Fibroblast of skin of right quadriceps (primary cell): ENCODE measurements at regions not wholly inside any gene's neighbourhood (a gene's known extent, or its start where the extent isn't known, plus 50 kb on each side); places are given as distances from the start of the nearest gene placed in this dataset.

Source experiments
- DNase-seq: peaks from one replicate; pipeline ENCODE4 v3.0.0-alpha.2; 2013

DNA sequence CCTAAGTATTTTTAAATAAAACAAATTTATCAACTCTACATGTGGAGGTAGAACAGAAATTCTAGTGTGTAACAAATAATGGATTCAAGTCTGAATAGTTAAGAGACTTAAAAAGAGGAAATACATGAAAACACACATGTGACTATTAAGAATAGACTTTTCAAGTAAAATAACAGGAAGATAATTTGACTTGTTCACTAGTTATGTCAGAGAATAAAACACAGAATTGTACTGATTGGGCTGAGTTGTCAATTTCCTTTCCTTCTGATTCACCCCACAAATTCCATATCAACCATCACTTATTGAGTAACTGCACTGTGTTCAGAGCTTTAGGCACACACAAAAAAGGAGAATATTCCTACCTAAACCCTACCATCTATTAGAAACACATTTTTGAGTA is 557.2 kb downstream of the TUSC7 start:
- DNase-seq = no peak

DNA sequence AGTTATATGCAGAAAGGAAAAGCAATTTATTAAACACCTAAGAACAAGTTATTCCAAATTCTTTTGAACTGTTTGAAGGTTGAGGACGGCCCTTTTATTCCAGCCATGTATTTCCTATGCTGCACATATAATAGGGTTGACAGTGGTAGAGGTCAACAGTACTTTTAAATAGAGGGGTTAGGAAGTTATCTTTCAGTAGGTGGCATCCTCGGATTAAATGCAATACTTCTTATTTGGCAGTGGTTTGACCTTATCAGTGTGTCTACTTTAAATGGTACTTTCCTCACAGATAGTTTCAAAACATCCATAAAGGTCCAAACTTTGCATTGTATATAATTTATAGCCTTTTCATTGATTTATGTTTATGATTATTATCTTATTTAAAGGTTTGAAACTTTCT is 558.7 kb downstream of the TUSC7 start:
- no peak for DNase-seq

- no peak for DNase-seq
These were observed 562.7 kb downstream of the TUSC7 start for GRCh38 chr3:117272274-117272673.

- no peak for DNase-seq
These were observed 563.4 kb downstream of the TUSC7 start for GRCh38 chr3:117272876-117273523.

- DNase-seq = no peak
These were observed 568.2 kb downstream of the TUSC7 start for GRCh38 chr3:117277816-117278215.

- DNase-seq = peak; percentile 5
These were observed 569.0 kb downstream of the TUSC7 start for GRCh38 chr3:117278424-117279190.

DNA sequence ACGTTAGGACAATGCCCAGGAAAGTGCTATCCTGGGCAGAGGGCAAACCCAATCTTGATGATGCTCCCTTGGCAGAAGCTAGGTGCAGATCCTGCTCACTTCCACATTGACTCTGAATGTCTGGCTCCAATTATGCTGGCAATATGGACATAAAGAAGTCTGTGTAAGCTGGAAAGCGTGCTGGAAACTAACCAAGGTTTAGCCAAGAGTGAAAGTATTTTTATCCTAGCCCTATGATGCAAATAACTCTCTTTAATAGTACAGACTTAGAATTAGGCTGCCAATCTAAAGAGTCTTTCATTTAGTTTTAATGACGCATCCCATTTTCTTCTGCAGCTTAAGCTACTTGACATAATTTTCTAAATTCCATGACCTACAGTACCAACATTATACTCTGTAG is 571.8 kb downstream of the TUSC7 start:
- DNase-seq = peak; percentile 28

GRCh38 chr3:117282566-117282965 is 573.0 kb downstream of the TUSC7 start:
- no peak for DNase-seq

DNA sequence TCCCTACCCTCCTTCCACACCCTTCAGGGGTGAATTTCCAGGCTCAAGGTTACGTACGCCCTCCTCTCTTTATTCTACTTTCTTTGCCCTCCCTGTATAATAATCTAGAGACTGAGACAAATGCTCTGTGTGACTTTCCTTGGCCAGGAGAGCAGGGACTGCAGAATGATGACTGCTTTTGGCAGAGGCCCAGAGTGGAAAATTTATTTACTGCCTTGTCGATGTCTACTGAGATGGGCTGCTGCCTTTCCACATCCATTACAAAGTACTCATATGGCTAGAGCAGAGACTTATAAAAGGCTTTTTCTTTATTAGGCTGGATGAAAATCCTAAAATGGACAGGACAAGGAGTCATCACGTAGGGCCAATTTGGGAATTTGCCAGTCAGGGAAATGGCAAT is 576.2 kb downstream of the TUSC7 start:
- no peak for DNase-seq

DNA sequence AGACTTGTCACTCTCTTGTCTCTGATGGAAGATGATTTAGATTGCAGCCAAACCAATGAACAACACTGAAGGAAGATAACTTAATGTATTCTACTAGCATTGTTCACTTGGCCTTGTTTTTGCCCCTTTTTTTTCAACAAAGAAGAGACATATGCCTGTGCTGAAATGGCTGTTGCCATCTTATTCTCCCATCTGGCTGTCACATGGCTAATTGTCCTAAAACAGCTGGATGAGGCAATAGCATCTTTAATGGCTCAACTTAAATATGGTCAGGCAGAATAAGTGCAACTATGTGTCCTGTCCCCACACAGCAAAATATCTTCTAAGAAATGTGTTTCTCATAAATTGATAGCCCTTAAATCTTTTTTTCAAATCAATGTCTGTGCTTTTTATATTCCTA is 576.9 kb downstream of the TUSC7 start:
- DNase-seq = no peak

- no peak for DNase-seq
These were observed 578.0 kb downstream of the TUSC7 start for GRCh38 chr3:117287602-117288001.

DNA sequence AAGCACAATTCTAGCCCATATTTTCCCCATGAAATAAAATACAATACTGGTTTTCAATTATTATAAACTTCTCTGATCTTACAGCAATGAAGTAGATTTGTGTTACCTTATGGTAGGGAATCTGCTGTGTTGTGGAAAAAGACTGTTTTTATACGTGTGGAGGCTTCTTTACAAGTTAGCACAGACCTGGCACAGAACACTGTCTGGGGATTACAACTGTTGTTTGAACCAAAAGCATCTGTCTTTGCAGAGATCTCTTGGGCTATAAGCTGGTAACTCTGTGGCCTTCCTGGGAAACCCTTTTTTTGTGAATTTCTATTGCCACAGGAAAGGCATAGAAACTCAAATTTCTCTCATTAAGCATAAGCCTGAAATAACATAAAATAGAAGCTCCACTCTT is 581.9 kb downstream of the TUSC7 start:
- DNase-seq = no peak

DNA sequence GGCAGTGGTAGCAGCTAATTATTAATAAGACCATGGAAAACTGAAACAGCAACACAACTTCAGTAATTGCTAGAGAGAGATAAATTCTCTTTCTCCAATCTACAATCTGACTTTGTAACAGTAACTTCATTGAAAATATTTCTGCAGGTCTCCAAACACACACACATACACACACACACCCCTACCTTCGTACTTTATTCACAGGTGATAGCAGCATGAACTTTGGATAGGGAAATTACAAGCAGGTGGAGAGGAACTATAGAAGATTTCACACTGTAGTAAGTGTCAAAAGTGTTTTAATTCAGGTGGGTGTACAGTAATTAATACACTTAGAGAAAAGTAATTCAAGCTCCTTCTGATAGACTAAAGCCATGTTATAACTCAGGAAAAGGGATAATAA is 587.5 kb downstream of the TUSC7 start:
- DNase-seq = no peak

- no peak for DNase-seq
These were observed 588.0 kb downstream of the TUSC7 start for GRCh38 chr3:117297541-117297940.

- DNase-seq = no peak
These were observed 588.7 kb downstream of the TUSC7 start for GRCh38 chr3:117298273-117298672.

DNA sequence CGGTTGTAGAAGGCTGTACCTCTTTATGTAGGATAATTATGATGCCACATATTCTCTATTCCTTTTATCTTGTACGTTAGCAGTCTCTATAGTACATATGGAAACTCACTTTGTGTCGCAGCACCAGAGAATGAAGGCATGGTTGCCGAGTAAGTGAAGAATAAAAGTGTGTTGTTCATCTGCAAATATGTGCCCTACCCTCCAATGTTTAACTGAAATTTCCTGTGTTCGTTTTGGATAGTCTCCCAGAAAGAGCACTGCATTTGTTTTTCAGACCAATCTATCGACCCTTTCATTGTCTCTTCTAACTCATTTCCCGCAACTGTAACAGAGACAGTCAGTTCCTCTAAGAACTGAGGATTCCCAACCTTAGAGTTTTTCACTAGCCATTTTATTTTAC is 592.8 kb downstream of the TUSC7 start:
- DNase-seq = no peak

GRCh38 chr3:117303443-117303842 is 593.9 kb downstream of the TUSC7 start:
- DNase-seq = no peak

DNA sequence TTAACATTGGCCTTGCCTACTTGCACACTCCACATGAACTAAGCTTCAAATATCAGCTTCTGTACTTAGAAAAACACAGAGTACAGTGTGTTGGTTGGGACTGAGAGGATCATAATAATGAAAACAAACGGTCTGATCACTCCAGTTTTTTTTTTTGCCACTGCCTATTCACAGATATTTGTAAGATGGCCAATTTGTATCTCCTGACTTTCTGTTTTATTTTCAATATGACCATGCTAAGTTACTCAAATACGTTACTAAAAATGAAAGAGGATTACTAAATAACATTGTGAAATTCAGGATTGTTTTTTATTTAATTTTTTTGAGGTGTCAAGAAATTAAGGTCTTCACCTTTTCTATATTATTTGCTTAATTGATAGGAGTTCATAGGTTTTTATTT is 595.1 kb downstream of the TUSC7 start:
- DNase-seq = no peak

- DNase-seq = no peak
These were observed 596.1 kb downstream of the TUSC7 start for GRCh38 chr3:117305681-117306080.

DNA sequence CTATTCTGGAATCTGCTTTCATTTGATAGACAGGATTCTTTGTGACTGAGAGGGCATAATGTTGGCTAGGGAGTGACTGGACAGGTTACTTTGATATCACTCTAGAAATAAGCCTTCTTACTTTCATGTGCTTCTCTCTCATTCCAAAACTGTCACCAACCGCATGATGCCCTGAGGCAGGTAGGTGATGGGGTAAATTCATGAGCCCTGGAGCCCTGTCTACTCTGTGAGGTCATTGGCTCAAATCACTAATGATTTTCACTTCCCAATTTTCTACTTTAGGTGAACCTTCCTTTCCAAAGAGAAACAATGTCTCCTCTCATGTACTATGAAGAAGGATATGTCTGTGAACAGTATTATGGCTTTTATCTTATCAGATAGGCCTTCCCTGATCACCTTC is 596.7 kb downstream of the TUSC7 start:
- no peak for DNase-seq

DNA sequence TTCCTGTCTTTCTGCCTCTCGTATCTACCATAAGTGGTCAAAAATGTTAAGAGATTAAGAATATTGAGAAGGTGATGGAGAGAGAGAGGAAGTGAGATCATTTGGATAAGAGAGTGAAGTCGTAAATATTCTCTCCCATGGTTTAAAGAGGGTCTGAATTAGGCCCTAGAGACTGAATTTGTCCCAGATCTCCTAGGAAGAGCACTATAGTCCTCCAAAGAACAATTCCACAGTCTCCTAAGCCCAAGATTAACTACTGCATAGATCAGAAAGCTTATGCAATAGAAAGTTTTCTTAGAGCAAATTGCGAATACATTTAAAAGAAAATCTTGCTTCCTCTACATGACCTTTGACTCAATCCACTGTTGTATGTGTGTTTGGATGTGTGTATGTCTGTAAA is 598.8 kb downstream of the TUSC7 start:
- DNase-seq = no peak

DNA sequence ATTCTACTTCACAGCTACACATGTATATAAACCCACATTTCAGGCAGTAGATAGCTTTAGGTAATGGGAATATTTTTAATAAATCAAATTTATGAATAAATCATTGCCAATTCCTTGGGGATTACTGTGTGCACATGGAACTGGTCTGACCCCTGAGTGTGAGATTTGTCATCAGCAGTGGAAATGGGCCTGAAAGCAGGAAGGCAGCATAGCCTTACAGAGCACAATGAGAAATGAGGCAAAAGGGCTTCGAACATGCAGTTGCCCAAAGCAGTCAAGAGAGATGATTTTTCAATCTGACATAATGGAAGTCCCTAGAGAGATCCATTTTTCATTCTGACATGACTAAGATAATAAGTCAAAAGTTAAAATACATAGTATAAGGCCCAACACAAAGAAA is 599.2 kb downstream of the TUSC7 start:
- DNase-seq = no peak

DNA sequence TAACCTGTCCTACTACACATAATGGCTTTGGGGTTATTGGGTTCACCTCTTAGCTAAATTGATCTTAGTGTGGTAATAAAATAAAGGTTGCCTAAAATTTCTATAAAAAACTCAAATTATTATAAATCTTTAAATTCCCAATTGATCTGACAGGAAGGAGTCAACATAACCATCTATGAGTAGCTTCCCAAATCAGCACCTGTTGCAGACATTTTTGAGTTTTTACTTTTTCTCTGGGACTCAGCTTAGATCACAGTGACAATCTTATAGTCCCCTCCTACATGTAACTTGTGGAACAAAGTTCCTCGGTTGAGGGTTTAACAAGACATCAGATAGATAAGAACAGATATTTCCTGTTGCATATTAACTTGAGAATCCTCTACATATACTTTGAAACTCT is 601.0 kb downstream of the TUSC7 start:
- no peak for DNase-seq

- DNase-seq = no peak
These were observed 605.0 kb downstream of the TUSC7 start for GRCh38 chr3:117314441-117315150.
